DND-41 (cell line): ENCODE measurements at regions not wholly inside any gene's neighbourhood (a gene's known extent, or its start where the extent isn't known, plus 50 kb on each side); places are given as distances from the start of the nearest gene placed in this dataset.

ENCODE experiments used
- ATAC-seq: fragments of 200-7000 bp; cut with Tn5 transposase; 3 replicates; pipeline ENCODE4 v1.9.1; 2021; ENCODE audit warnings: low read depth; ENCODE audit not compliant: insufficient read depth
- DNase-seq: peaks from one replicate; pipeline ENCODE4 v3.0.0-alpha.2; 2020
- H2AFZ ChIP-seq: 2 replicates; pipeline ENCODE4 v1.6.0; 2012; ENCODE audit warnings: low read depth, low read length
- H3K27ac ChIP-seq: 2 replicates; pipeline ENCODE4 v1.5.1; 2012; ENCODE audit warnings: low read length, inconsistent platforms
- H3K27me3 ChIP-seq: fragments of 200-600 bp; sonication (generic); 2 replicates; pipeline ENCODE4 v1.6.0; 2012; ENCODE audit warnings: low read length, mild to moderate bottlenecking, inconsistent platforms; ENCODE audit not compliant: insufficient read depth, poor library complexity
- H3K36me3 ChIP-seq: 2 replicates; pipeline ENCODE4 v1.5.1; 2012; ENCODE audit warnings: low read length, inconsistent platforms; ENCODE audit not compliant: insufficient read depth
- H3K4me1 ChIP-seq: 2 replicates; pipeline ENCODE4 v1.5.1; 2012; ENCODE audit warnings: mild to moderate bottlenecking, low read length; ENCODE audit not compliant: insufficient read depth
- H3K4me2 ChIP-seq: 2 replicates; pipeline ENCODE4 v1.6.0; 2012; ENCODE audit warnings: mild to moderate bottlenecking, moderate library complexity, low read length, inconsistent platforms; ENCODE audit not compliant: insufficient read depth
- H3K4me3 ChIP-seq, 2 experiments: fragments of 200-600 bp in 1 of 2; shearing (Covaris generic) in 1 of 2; 2 replicates each; pipeline ENCODE4 v1.5.1; 2012 to 2016; ENCODE audit warnings: inconsistent platforms in 2 of 2, low read length in 2 of 2, mild to moderate bottlenecking in 2 of 2, low read depth in 1 of 2, moderate library complexity in 1 of 2
- H3K79me2 ChIP-seq: 2 replicates; pipeline ENCODE4 v1.6.0; 2012; ENCODE audit warnings: low read length, inconsistent platforms; ENCODE audit not compliant: insufficient read depth
- H3K9ac ChIP-seq: 2 replicates; pipeline ENCODE4 v1.6.0; 2012; ENCODE audit warnings: low read depth, mild to moderate bottlenecking, inconsistent platforms, low read length, moderate library complexity
- H3K9me3 ChIP-seq: 2 replicates; pipeline ENCODE4 v1.5.1; 2012; ENCODE audit warnings: low read length, moderate library complexity, mild to moderate bottlenecking, inconsistent platforms; ENCODE audit not compliant: insufficient read depth, severe bottlenecking
- H4K20me1 ChIP-seq: 2 replicates; pipeline ENCODE4 v1.6.0; 2012; ENCODE audit warnings: low read length; ENCODE audit not compliant: insufficient read depth
- CTCF ChIP-seq: IDR thresholded peaks from 2 replicates; pipeline ENCODE4 v1.5.1; 2012; ENCODE audit warnings: borderline replicate concordance, low read length, moderate library complexity, mild to moderate bottlenecking; ENCODE audit not compliant: poor library complexity, severe bottlenecking; ENCODE audit errors: extremely low read depth
- EZH2 ChIP-seq: IDR thresholded peaks from 3 replicates; pipeline ENCODE4 v1.6.1; 2012; ENCODE audit warnings: borderline replicate concordance, low read depth, mild to moderate bottlenecking, moderate library complexity, low read length, inconsistent platforms; ENCODE audit not compliant: severe bottlenecking

- Histone ChIP-seq H3K36me3 (no peaks in the 10 kb centered on the region), H3K27ac (no peak overlapping the region), H3K79me2 (no peaks in the 10 kb centered on the region), H3K27me3 (no peaks in the 10 kb centered on the region), H3K4me2 (no peak overlapping the region), H3K4me3 (no peak overlapping the region), H3K9ac (no peak overlapping the region), H4K20me1 (no peaks in the 10 kb centered on the region), H3K9me3 (no peaks in the 10 kb centered on the region), H3K4me1 (peaks cover 3% of the 10 kb centered on the region; the same call in 1 of the 2 replicates), H2AFZ (no peak overlapping the region)
- TF ChIP-seq EZH2 (no peak), CTCF (no peak)
- ATAC-seq: no peak
- DNase-seq: no peak
Observed at GRCh38 chr20:24077145-24077544, 88.6 kb upstream of the GGTLC1 start.

GRCh38 chr20:24070679-24071078 is 82.1 kb upstream of the GGTLC1 start:
- DNase-seq (no peak), ATAC-seq (no peak)
- H3K9ac ChIP-seq: no peak overlapping the region
- H3K27ac ChIP-seq: no peak overlapping the region
- H3K4me2 ChIP-seq: no peak overlapping the region
- peaks cover 3% of the 10 kb centered on the region; the same call in 1 of the 2 replicates for H3K4me1 ChIP-seq
- no peaks in the 10 kb centered on the region for H3K36me3 ChIP-seq
- H3K4me3 ChIP-seq: no peak overlapping the region
- H3K9me3 ChIP-seq: peaks cover 15% of the 10 kb centered on the region
- H4K20me1 ChIP-seq: no peaks in the 10 kb centered on the region
- H3K27me3 ChIP-seq: no peaks in the 10 kb centered on the region
- H2AFZ ChIP-seq: no peak overlapping the region
- no peaks in the 10 kb centered on the region for H3K79me2 ChIP-seq
- TF ChIP-seq CTCF (no peak), EZH2 (no peak)

- Histone ChIP-seq H3K27me3 (no peaks in the 10 kb centered on the region), H3K4me3 (no peak overlapping the region), H3K4me1 (no peaks in the 10 kb centered on the region), H3K36me3 (no peaks in the 10 kb centered on the region), H3K79me2 (no peaks in the 10 kb centered on the region), H3K9ac (no peak overlapping the region), H3K4me2 (no peak overlapping the region), H2AFZ (no peak overlapping the region), H3K9me3 (peaks cover 10% of the 10 kb centered on the region), H3K27ac (no peak overlapping the region), H4K20me1 (no peaks in the 10 kb centered on the region)
- no peak for TF ChIP-seq EZH2
- no peak for TF ChIP-seq CTCF
- DNase-seq (no peak), ATAC-seq (no peak)
Observed at GRCh38 chr20:24066076-24066700, 77.6 kb upstream of the GGTLC1 start.
